ENCODE measurements at regions not wholly inside any gene's neighbourhood (a gene's known extent, or its start where the extent isn't known, plus 50 kb on each side); places are given as distances from the start of the nearest gene placed in this dataset.
"Not testable (repeated sequence)": the region's sequence is repeated elsewhere in the genome, so short reads cannot be mapped to it uniquely, and the experiment has no call there.

GRCh38 chr21:32823296-32823695 lies 51.7 kb upstream of the PAXBP1 start:
- not testable (repeated sequence) for DNase-seq (ENCODE audit: low read depth in 2 of 2)

- no peak for DNase-seq (ENCODE audit: low read depth in 2 of 2)
Observed at GRCh38 chr21:32824950-32825349, 53.4 kb upstream of the PAXBP1 start.

DNA sequence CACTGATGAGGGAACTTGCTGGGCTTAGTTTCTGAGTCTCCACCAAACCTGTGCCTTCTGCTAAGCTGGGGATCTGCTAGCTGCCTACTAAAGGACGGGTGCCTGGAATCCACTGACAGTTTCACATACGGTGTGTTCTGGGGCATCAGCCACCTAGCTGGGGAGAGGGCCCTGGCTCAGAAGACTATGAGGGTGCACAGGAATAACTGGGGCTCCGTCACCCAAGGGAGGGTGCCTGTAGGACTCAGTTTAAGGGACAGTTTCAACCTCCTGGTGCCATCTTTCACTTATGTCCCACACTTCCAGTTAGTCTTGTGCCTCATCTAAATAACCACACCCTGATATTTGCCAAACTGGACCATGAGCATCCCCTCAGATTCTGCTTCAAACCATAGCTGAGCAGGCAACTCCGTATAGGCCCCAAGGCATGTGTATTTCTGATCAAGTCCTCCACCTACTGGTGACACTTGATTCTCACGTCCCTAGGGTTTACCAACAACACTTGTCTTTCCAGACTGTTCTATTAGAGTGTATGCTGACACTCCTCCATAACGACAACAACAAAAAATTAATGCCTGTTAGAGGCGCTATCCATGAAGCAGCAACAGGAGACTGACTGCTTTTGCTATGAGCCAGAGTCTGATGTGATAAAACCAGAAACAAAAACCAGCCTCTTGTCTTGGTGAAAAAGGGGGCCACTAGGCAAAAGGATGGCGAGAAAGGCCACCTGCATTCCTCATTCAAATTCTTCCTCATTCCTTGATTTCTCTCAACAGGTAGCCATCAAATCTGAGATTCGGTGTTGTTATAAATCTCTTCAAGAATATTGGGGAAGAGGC lies 55.0 kb upstream of the PAXBP1 start:
- DNase-seq (ENCODE audit: low read depth in 2 of 2), result peak in 1 of 2 donors; percentile 22

DNA sequence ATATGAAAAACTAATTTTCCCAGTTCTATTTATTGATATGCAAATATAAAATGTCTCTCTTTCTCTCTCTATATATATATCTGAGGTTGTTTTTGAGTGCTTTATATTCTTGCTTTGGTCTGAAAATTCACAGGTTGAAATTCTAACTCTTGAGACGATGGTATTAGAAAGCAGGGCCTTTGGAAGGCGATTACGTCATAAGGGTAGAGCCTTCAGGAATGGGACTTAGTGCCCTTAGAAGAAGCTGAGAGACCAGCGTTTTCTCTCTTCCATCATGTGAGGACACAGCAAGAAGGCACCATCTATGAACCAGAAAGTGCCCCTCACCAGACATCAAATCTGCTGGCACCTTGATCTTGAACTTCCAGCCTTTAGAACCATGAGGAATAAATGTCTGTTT lies 57.4 kb upstream of the PAXBP1 start:
- no peak for DNase-seq (ENCODE audit: low read depth in 2 of 2)

DNA sequence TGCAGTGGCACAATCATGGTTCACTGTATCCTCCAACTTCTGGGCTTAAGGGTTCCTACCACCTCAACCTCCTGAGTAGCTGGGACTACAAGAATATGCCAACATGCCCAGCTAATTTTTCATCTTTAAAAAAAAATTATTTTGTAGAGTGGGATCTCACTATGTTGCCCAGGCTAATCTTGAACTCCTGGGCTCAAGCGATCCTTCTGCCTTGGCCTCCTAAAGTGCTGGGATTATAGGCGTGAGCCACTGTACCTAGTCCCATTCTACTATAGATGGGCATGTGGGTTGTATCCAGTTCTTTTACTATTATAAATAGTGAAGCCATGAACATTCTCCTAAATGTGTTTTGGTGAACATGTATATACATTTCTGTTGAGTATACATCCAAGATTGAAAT lies 57.9 kb upstream of the PAXBP1 start:
- DNase-seq (ENCODE audit: low read depth in 2 of 2), result no peak

- not testable (repeated sequence) for DNase-seq (ENCODE audit: low read depth in 2 of 2)
Observed at GRCh38 chr21:32831779-32832178, 60.2 kb upstream of the PAXBP1 start.

DNA sequence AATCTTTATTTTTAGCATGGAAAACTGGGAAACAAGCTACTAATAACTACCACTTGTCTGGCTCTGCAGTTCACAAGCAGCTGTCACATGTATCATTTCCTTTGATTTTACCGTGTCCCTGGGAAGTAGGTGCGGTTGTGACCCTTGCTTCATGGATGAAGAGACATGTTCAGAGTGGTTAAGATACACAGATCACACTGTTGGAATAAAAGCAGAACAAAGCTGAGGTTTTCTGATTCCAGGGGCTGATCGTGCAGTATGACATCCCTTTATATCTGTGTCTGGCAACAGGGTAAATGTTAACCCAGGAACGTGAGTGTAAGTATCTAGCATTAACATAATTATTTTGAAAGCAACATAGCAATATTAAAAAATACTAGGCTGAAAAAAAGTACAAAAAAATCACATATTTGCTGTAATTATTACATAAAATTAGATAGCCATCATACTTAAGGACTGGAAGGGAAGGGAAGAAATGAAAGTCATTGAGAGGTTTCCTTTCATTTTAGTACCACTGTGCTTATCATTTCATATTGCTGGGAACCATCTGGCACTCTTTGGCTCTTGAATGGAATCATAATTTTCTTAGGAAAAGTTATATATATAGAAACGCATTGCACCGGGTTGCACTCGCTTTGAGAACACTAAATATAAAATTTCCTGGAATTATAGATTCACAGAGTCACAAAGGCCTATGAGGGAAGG lies 62.8 kb upstream of the PAXBP1 start:
- DNase-seq (ENCODE audit: low read depth in 2 of 2), result no peak

GRCh38 chr21:32834916-32835235 lies 63.3 kb upstream of the PAXBP1 start:
- DNase-seq (ENCODE audit: low read depth in 2 of 2), result no peak

DNA sequence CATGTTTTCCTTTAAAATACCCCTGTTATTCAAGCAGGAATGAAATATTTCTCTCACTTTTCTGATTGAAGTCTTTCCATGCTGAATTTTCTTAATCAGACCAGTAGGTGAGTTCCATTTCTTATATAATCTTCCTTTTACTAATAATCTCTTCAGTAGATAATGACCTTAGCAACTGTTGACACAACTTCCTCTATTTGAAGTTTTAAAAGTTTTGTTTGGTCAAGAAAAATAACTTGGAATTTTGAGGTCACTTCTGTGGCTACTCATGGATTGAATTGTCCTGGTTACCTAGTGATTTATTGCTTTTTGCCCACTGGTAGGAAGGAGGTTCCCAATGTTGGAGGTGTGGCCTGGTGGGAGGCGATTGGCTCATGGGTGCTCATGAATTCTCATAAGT lies 70.6 kb upstream of the PAXBP1 start:
- no peak for DNase-seq (ENCODE audit: low read depth in 2 of 2)

DNA sequence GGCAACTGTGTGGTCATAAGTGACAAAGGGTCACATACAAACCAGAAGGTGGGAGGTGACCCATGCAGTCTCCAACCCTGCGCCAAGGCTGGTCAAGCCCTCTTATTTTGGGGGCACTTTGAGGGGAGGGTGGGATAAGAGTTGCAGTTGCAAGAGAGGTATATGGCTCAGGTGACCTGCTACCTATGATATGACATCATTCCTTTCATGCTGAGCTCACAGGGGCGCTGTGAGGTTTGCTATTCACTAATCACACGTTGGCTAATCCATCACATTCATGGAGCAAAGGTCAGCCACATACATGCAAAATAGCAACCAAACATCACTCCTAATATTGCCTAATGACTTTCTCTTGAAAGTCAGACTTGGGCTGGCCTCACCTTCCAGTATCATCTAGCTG lies 72.0 kb upstream of the PAXBP1 start:
- DNase-seq (ENCODE audit: low read depth in 2 of 2), result no peak

DNA sequence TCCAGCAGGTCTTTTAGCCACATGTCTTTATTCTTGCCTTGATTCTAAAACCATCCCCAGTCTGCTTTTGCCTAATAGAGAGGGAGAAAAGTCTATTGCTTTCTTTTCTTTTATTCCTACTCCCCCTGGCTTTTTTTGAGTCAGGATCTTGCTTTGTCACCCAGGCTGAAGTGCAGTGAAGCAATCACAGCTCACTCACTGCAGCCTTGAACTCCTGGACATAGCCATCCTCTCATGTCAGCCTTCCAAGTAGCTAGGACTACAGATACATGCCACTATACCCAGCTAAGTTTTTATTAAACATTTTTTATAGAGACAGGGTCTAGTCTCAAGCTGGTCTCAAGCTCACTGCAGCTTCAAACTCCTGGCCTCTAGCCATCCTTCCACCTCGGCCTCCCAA lies 72.5 kb upstream of the PAXBP1 start:
- no peak for DNase-seq (ENCODE audit: low read depth in 2 of 2)

DNA sequence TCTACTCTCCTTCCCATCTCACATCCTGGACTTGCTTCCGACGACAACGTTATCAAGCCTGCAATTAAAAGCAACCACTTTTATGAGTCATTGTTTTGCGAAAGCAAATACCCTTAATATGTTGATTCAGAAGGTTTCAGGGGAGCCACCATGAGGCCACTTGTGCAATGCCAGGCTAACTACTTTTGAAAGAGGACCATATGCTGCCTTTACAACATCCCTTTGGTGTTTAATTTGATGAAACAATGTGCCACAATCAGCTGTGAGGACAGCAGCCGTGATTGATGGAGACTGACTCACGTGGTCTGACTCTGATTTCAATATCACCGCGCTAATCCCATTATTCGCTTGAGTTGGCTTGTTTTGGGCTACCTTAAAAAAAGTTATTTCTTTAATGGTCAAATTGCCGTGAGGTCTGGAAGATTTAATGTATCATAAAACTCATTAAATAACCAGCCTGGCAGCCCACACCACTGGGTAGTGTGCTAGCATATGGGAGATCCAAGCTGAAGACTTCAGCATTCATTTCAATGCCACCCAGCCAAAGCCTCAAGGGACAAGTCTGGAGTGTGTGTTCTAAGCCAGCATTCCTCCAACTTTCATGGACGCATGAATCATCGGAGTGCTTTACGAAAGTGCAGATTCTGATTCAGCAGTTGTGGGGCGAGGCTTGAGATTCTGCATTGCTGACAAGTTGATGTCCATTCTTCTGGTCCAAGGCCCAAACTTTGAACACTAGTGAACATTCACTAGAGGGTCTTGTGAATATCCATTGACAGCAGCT lies 73.3 kb upstream of the PAXBP1 start:
- DNase-seq (ENCODE audit: low read depth in 2 of 2), result no peak

GRCh38 chr21:32858628-32859027 lies 87.1 kb upstream of the PAXBP1 start:
- DNase-seq (ENCODE audit: low read depth in 2 of 2), result no peak

DNA sequence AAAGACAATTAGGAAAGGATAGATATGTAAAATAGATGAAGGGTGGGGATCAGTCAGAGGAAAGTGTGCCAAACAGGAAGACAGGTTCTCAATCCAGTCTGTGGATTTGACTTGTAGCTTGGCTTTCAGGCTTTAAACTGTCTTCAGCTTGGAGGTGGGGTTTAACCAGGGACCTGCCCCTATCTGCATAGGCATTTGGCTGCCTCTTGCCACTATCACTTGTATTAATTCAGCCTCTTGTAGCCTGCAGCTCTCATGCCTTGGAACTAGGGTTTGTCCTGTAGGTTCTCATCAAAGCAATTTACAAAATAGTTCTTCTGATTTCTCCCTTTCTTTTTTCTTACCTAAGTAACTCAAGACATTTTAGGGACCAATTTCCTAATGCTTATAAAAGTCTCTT lies 88.8 kb upstream of the PAXBP1 start:
- no peak for DNase-seq (ENCODE audit: low read depth in 2 of 2)

GRCh38 chr21:32861866-32862265 lies 90.3 kb upstream of the PAXBP1 start:
- DNase-seq (ENCODE audit: low read depth in 2 of 2), result no peak

DNA sequence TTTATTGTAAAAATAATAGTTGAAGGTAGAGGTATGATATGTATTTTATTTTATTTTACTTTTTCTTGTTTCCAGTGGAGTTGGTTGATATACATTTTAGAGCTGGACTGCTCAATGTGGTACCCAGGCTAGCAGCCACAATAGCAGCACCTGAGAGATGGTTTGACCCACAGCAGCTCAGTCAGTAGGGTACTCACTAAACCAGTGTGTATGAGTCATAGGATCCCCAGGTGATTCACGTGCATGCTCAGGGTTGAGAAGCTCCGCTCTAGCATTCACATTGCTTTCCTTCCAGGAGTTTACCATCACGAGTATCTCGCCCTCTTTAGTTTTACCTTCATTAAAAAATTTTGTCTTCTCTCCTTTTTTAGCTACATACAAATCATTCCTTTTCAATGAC lies 96.0 kb upstream of the PAXBP1 start:
- DNase-seq (ENCODE audit: low read depth in 2 of 2), result no peak

DNA sequence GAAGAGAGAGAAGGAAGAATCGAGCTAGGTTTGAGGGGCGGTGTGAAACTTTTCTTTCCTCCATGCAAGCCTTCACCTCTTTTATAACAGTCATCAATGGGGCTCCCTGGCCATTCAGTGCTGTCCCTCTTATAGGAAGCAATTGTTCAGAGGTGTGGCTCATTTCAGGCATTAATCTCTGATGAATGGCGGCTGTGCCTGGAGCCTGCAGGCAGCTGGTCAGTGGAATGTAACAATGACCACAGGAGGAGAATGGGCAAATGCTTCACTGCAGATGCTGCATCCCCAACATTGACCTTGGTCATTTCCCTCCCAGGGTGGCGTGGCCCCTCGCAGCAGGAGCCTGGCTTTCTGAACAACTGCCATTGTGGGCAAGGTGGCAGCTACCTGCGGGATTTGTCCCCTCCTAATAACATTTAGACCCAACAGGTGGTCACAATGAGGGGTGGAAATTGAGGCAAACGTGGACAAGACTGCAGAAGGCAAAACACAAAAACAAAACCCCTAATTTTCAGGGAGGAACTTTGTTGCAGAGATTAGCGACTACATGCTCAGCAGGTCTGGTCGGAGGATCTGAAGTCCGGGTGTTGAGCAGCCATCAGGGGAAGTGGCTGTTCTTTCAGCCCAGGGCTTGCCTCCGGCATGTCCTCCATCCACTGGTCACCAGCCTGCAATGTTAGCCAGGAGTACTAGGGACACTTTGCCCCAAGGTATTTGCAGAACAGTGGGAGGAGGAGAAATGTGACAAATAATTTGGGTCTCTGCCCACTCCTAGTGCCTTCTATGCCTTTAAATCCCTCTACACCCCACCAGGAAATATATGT lies 97.3 kb upstream of the PAXBP1 start:
- DNase-seq (ENCODE audit: low read depth in 2 of 2), result no peak

DNA sequence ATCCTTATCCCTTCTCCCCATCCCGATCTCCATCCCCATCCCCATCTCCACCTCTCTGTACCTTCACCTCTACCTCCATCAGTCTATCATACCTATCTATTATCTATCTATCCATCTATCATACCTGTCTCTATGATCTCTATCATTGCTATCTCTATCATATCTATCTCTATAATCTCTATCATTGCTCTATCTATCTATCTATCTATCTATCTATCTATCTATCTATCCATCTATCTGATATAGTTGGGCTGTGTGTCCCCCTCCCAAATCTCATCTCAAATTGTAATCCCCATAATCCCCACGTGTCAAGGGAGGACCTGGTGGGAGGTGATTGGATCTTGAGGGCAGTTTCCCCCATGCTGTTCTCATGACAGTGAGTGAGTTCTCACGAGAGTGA lies 97.9 kb upstream of the PAXBP1 start:
- no peak for DNase-seq (ENCODE audit: low read depth in 2 of 2)

GRCh38 chr21:32876426-32876825 lies 104.9 kb upstream of the PAXBP1 start:
- DNase-seq (ENCODE audit: low read depth in 2 of 2), result no peak

- not testable (repeated sequence) for DNase-seq (ENCODE audit: low read depth in 2 of 2)
Observed at GRCh38 chr21:32877888-32878287, 106.3 kb upstream of the PAXBP1 start.

DNA sequence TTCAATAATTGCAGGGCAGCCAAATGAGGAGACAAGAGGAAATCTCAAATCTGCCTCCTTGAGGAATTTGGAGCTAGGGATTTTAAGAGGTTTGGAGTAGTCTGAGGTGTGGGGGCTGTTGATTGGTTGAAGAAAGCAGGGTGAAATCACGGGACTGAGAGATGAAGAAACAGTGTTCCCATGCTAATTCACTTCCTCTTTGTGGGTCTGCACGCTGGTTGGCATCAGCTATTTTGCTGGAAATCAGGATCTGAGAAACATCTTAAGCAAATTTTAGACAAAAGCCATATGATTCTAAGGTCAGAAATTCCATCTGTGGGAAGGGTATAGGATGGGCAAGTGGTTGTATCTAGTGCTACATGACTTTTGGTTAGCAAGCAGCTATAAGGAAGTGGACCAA lies 107.1 kb upstream of the PAXBP1 start:
- DNase-seq (ENCODE audit: low read depth in 2 of 2), result no peak

GRCh38 chr21:32881458-32881857 lies 109.9 kb upstream of the PAXBP1 start:
- DNase-seq (ENCODE audit: low read depth in 2 of 2), result no peak
